Suppressor macrophage treated with lipopolysaccharide for 1 hour (primary cell): ENCODE measurements at regions not wholly inside any gene's neighbourhood (a gene's known extent, or its start where the extent isn't known, plus 50 kb on each side); places are given as distances from the start of the nearest gene placed in this dataset.

ENCODE experiments used
- DNase-seq, 3 donors: peaks; one replicate each; pipeline ENCODE4 v3.0.0-alpha.2; 2020 to 2022

GRCh38 chr18:46386788-46387187, 270.2 kb downstream of the LOXHD1 start:
- DNase-seq, result no peak

GRCh38 chr18:46387441-46388131, 269.4 kb downstream of the LOXHD1 start:
- no peak for DNase-seq

- no peak for DNase-seq
These were observed 268.7 kb downstream of the LOXHD1 start for GRCh38 chr18:46388286-46388685.

GRCh38 chr18:46392576-46392975, 264.4 kb downstream of the LOXHD1 start:
- no peak for DNase-seq

GRCh38 chr18:46393230-46393629, 263.8 kb downstream of the LOXHD1 start:
- DNase-seq, result peak in 1 of 3 donors; percentile 12

- no peak for DNase-seq
These were observed 263.1 kb downstream of the LOXHD1 start for GRCh38 chr18:46393961-46394360.

- no peak for DNase-seq
These were observed 261.2 kb downstream of the LOXHD1 start for GRCh38 chr18:46395795-46396194.

GRCh38 chr18:46397174-46397573, 259.8 kb downstream of the LOXHD1 start:
- DNase-seq, result no peak

- no peak for DNase-seq
These were observed 259.0 kb downstream of the LOXHD1 start for GRCh38 chr18:46398005-46398404.

GRCh38 chr18:46398625-46399024, 258.4 kb downstream of the LOXHD1 start:
- DNase-seq, result no peak

GRCh38 chr18:46399303-46399702, 257.7 kb downstream of the LOXHD1 start:
- no peak for DNase-seq

GRCh38 chr18:46400449-46400848, 256.6 kb downstream of the LOXHD1 start:
- DNase-seq, result no peak

- no peak for DNase-seq
These were observed 255.4 kb downstream of the LOXHD1 start for GRCh38 chr18:46401486-46402070.

GRCh38 chr18:46402396-46402795, 254.6 kb downstream of the LOXHD1 start:
- DNase-seq, result no peak

GRCh38 chr18:46402945-46403344, 254.1 kb downstream of the LOXHD1 start:
- no peak for DNase-seq

- DNase-seq, result no peak
These were observed 251.0 kb downstream of the LOXHD1 start for GRCh38 chr18:46405832-46406538.

GRCh38 chr18:46406539-46406932, 250.5 kb downstream of the LOXHD1 start:
- DNase-seq, result no peak

GRCh38 chr18:46407486-46408166, 249.4 kb downstream of the LOXHD1 start:
- DNase-seq, result peak; percentile 12 to 47 (median 19)

GRCh38 chr18:46408334-46408987, 248.6 kb downstream of the LOXHD1 start:
- peak in 2 of 3 donors; percentile 5 to 11 for DNase-seq

GRCh38 chr18:46411191-46411828, 245.7 kb downstream of the LOXHD1 start:
- no peak for DNase-seq

GRCh38 chr18:46411867-46412690, 244.9 kb downstream of the LOXHD1 start:
- DNase-seq, result no peak

GRCh38 chr18:46412916-46413315, 244.1 kb downstream of the LOXHD1 start:
- no peak for DNase-seq
